ENCODE measurements at regions not wholly inside any gene's neighbourhood (a gene's known extent, or its start where the extent isn't known, plus 50 kb on each side); places are given as distances from the start of the nearest gene placed in this dataset.

GRCh38 chr2:4047961-4048891, 344.9 kb downstream of the DCDC2C start:
- Histone ChIP-seq H3K9ac (ENCODE audit: low read length) (no peak overlapping the region), H3K9me3 (ENCODE audit: control insufficient read depth in 1 of 2, insufficient read depth in 1 of 2, low read depth in 1 of 2, low read length in 2 of 2) (no peaks in the 10 kb centered on the region; a peak in 1 of 4 replicates), H3K4me1 (ENCODE audit: control insufficient read depth in 1 of 2, insufficient read depth in 2 of 2, low read length in 2 of 2) (no peaks in the 10 kb centered on the region), H3K4me3 (replicated peaks in 1 of 2; ENCODE audit: low read depth in 1 of 2, low read length in 2 of 2) (no peak overlapping the region), H4K20me1 (ENCODE audit: insufficient read depth) (no peaks in the 10 kb centered on the region), H3K27ac (ENCODE audit: low read depth, low read length) (no peak overlapping the region), H3K9me2 (ENCODE audit: insufficient read depth) (no peaks in the 10 kb centered on the region), H3K79me2 (ENCODE audit: insufficient read depth, low read length) (no peaks in the 10 kb centered on the region), H3K4me2 (ENCODE audit: low read length) (no peak overlapping the region), H3K27me3 (ENCODE audit: insufficient read depth, low read length) (no peaks in the 10 kb centered on the region), H2AFZ (ENCODE audit: low read depth, low read length, poor library complexity, severe bottlenecking) (no peak overlapping the region), H3K36me3 (ENCODE audit: control insufficient read depth in 1 of 2, insufficient read depth in 2 of 2, low read length in 2 of 2) (no peaks in the 10 kb centered on the region)
- ChIA-PET CTCF (no interaction called here), RAD21 (ENCODE audit: low non-redundant PET in 1 of 2, low total read pairs in 2 of 2, uncharacterized antibody in 2 of 2, unreplicated experiment in 2 of 2) (no interaction called here), POLR2A (no interaction called here)
- DNase-seq (ENCODE audit: low read depth, low spot score) (no peak), ATAC-seq (no peak)
- BruUV-seq (replicated peaks): no TSS peak
- TF ChIP-seq CBX3 (IDR thresholded peaks at IDR 0.05; ENCODE audit: low read depth) (no peak), ZFX (IDR thresholded peaks at IDR 0.05) (no peak), EGR1 (IDR thresholded peaks at IDR 0.05; ENCODE audit: low read depth) (no peak), YY1 (IDR thresholded peaks at IDR 0.05; ENCODE audit: extremely low read depth, insufficient replicate concordance, low read depth, low read length) (no peak)
- intact Hi-C loops (cut with micrococcal nuclease): no loop called here

GRCh38 chr2:4049463-4049862, 346.1 kb downstream of the DCDC2C start:
- RAD21 ChIA-PET (ENCODE audit: low non-redundant PET in 1 of 2, low total read pairs in 2 of 2, uncharacterized antibody in 2 of 2, unreplicated experiment in 2 of 2): no interaction called here
- no peaks in the 10 kb centered on the region for H3K79me2 ChIP-seq (ENCODE audit: insufficient read depth, low read length)
- H3K9me3 ChIP-seq (ENCODE audit: control insufficient read depth in 1 of 2, insufficient read depth in 1 of 2, low read depth in 1 of 2, low read length in 2 of 2): peaks cover 0 to 4% of the 10 kb centered on the region in 2 experiments; a peak in 2 of 4 replicates
- no peaks in the 10 kb centered on the region for H3K36me3 ChIP-seq (ENCODE audit: control insufficient read depth in 1 of 2, insufficient read depth in 2 of 2, low read length in 2 of 2)
- no peak overlapping the region for H2AFZ ChIP-seq (ENCODE audit: low read depth, low read length, poor library complexity, severe bottlenecking)
- H3K4me2 ChIP-seq (ENCODE audit: low read length): no peak overlapping the region
- POLR2A ChIA-PET: no interaction called here
- ATAC-seq (no peak), DNase-seq (ENCODE audit: low read depth, low spot score) (no peak)
- no TSS peak for BruUV-seq (replicated peaks)
- no peak overlapping the region for H3K4me3 ChIP-seq (replicated peaks in 1 of 2; ENCODE audit: low read depth in 1 of 2, low read length in 2 of 2)
- CTCF ChIA-PET: no interaction called here
- H3K4me1 ChIP-seq (ENCODE audit: control insufficient read depth in 1 of 2, insufficient read depth in 2 of 2, low read length in 2 of 2): no peaks in the 10 kb centered on the region
- H4K20me1 ChIP-seq (ENCODE audit: insufficient read depth): no peaks in the 10 kb centered on the region
- no peak overlapping the region for H3K27ac ChIP-seq (ENCODE audit: low read depth, low read length)
- no peaks in the 10 kb centered on the region for H3K9me2 ChIP-seq (ENCODE audit: insufficient read depth)
- no peak overlapping the region for H3K9ac ChIP-seq (ENCODE audit: low read length)
- no peaks in the 10 kb centered on the region for H3K27me3 ChIP-seq (ENCODE audit: insufficient read depth, low read length)
- TF ChIP-seq POLR2AphosphoS5 (IDR thresholded peaks at IDR 0.05; ENCODE audit: low read depth, low read length) (no peak), REST (IDR thresholded peaks at IDR 0.05; ENCODE audit: low read depth) (no peak), EGR1 (IDR thresholded peaks at IDR 0.05; ENCODE audit: low read depth) (no peak)
- intact Hi-C loops (cut with micrococcal nuclease): no loop called here
